Fibroblast of the conjunctiva (primary cell): ENCODE measurements at regions not wholly inside any gene's neighbourhood (a gene's known extent, or its start where the extent isn't known, plus 50 kb on each side); places are given as distances from the start of the nearest gene placed in this dataset.
A peak's percentile ranks its signal among the peaks of the same experiment; 100 is the strongest.
"Not testable (repeated sequence)": the region's sequence is repeated elsewhere in the genome, so short reads cannot be mapped to it uniquely, and the experiment has no call there.

ENCODE experiments used
- DNase-seq: peaks from one replicate; pipeline ENCODE4 v3.0.0-alpha.2; 2010; ENCODE audit warnings: low read depth

GRCh38 chr6:150739711-150740349 is 125.7 kb upstream of the MTHFD1L start:
- no peak for DNase-seq

GRCh38 chr6:150740453-150740852 is 125.0 kb upstream of the MTHFD1L start:
- DNase-seq, result no peak

GRCh38 chr6:150741633-150742200 is 123.8 kb upstream of the MTHFD1L start:
- DNase-seq, result no peak

- no peak for DNase-seq
These were observed 120.8 kb upstream of the MTHFD1L start for GRCh38 chr6:150744522-150745260.

- DNase-seq, result no peak
These were observed 119.6 kb upstream of the MTHFD1L start for GRCh38 chr6:150745896-150746295.

GRCh38 chr6:150747155-150747554 is 118.3 kb upstream of the MTHFD1L start:
- no peak for DNase-seq

- no peak for DNase-seq
These were observed 116.3 kb upstream of the MTHFD1L start for GRCh38 chr6:150749091-150749670.

GRCh38 chr6:150751296-150751695 is 114.2 kb upstream of the MTHFD1L start:
- no peak for DNase-seq

- no peak for DNase-seq
These were observed 113.1 kb upstream of the MTHFD1L start for GRCh38 chr6:150752409-150752808.

- no peak for DNase-seq
These were observed 112.0 kb upstream of the MTHFD1L start for GRCh38 chr6:150753371-150754064.

GRCh38 chr6:150755042-150755441 is 110.5 kb upstream of the MTHFD1L start:
- no peak for DNase-seq

- no peak for DNase-seq
These were observed 110.0 kb upstream of the MTHFD1L start for GRCh38 chr6:150755524-150755923.

- DNase-seq, result no peak
These were observed 109.3 kb upstream of the MTHFD1L start for GRCh38 chr6:150756173-150756572.

GRCh38 chr6:150757807-150758206 is 107.7 kb upstream of the MTHFD1L start:
- not testable (repeated sequence) for DNase-seq

- no peak for DNase-seq
These were observed 106.0 kb upstream of the MTHFD1L start for GRCh38 chr6:150759483-150759882.

- DNase-seq, result no peak
These were observed 103.7 kb upstream of the MTHFD1L start for GRCh38 chr6:150761771-150762170.

- no peak for DNase-seq
These were observed 101.0 kb upstream of the MTHFD1L start for GRCh38 chr6:150764334-150765066.

GRCh38 chr6:150765067-150765764 is 100.3 kb upstream of the MTHFD1L start:
- DNase-seq, result no peak

- peak; percentile 12 for DNase-seq
These were observed 99.1 kb upstream of the MTHFD1L start for GRCh38 chr6:150766201-150766997.

GRCh38 chr6:150767161-150767560 is 98.3 kb upstream of the MTHFD1L start:
- no peak for DNase-seq
